Activated CD8-positive, alpha-beta T cell treated with anti-CD3 and anti-CD28 coated beads, Interleukin-2, amount 10 ng/mL, durations not matched to agents 7 days and 5 days (primary cell): ENCODE measurements at regions not wholly inside any gene's neighbourhood (a gene's known extent, or its start where the extent isn't known, plus 50 kb on each side); places are given as distances from the start of the nearest gene placed in this dataset.
A peak's percentile ranks its signal among the peaks of the same experiment; 100 is the strongest.
"Not testable (repeated sequence)": the region's sequence is repeated elsewhere in the genome, so short reads cannot be mapped to it uniquely, and the experiment has no call there.

ENCODE experiments used
- ATAC-seq: fragments of 150-1000 bp; cut with Tn5 transposase; one replicate; pipeline ENCODE4 v1.10.0; 2021; ENCODE audit warnings: moderate library complexity
- CTCF ChIA-PET: fragments of 350-600 bp; sonication (Branson Sonifier 250); formaldehyde crosslinking; loops from one replicate; lab custom pipeline; 2021; ENCODE audit warnings: antibody characterized with exemption; lab: Charles Lee
- POLR2A ChIA-PET: fragments of 350-600 bp; sonication (Branson Sonifier 250); formaldehyde crosslinking; loops from one replicate; lab custom pipeline; 2021; ENCODE audit warnings: antibody characterized with exemption; lab: Charles Lee
- DNase-seq: peaks from one replicate; pipeline ENCODE4 v3.0.0-alpha.2; 2020
- H3K27ac Mint-ChIP-seq: one replicate; pipeline ENCODE4 v1.8.0; 2021; ENCODE audit warnings: mild to moderate bottlenecking, mixed read lengths
- H3K27me3 Mint-ChIP-seq: one replicate; pipeline ENCODE4 v1.8.0; 2021; ENCODE audit warnings: low read depth, mixed read lengths
- H3K36me3 Mint-ChIP-seq: one replicate; pipeline ENCODE4 v1.8.0; 2021; ENCODE audit warnings: low read depth, mixed read lengths
- H3K4me1 Mint-ChIP-seq: one replicate; pipeline ENCODE4 v1.8.0; 2021; ENCODE audit warnings: low read depth, mixed read lengths
- H3K4me3 Mint-ChIP-seq: one replicate; pipeline ENCODE4 v1.8.0; 2021; ENCODE audit warnings: mild to moderate bottlenecking, mixed read lengths
- H3K9me3 Mint-ChIP-seq: one replicate; pipeline ENCODE4 v1.8.0; 2022; ENCODE audit warnings: mixed read lengths; ENCODE audit not compliant: insufficient read depth

GRCh38 chr10:90096196-90096595 lies 394.8 kb downstream of the KIF20B start:
- no peak overlapping the region for H3K27ac Mint-ChIP-seq
- H3K4me3 Mint-ChIP-seq, result no peak overlapping the region
- ATAC-seq (no peak), DNase-seq (no peak)
- H3K27me3 Mint-ChIP-seq, result peaks cover 2% of the 10 kb centered on the region
- no peaks in the 10 kb centered on the region for H3K9me3 Mint-ChIP-seq
- POLR2A ChIA-PET, result no interaction called here
- no peaks in the 10 kb centered on the region for H3K4me1 Mint-ChIP-seq
- CTCF ChIA-PET, result no interaction called here
- H3K36me3 Mint-ChIP-seq, result no peaks in the 10 kb centered on the region

- H3K27ac Mint-ChIP-seq, ATAC-seq, H3K4me1 Mint-ChIP-seq, H3K4me3 Mint-ChIP-seq, DNase-seq, H3K27me3 Mint-ChIP-seq, POLR2A ChIA-PET, H3K9me3 Mint-ChIP-seq, CTCF ChIA-PET, H3K36me3 Mint-ChIP-seq: not testable (repeated sequence)
Observed at GRCh38 chr10:90107581-90107980, 406.2 kb downstream of the KIF20B start.

GRCh38 chr10:90111671-90112070 lies 410.3 kb downstream of the KIF20B start:
- Mint-ChIP-seq H3K27me3 (no peaks in the 10 kb centered on the region), H3K4me1 (no peaks in the 10 kb centered on the region), H3K4me3 (no peak overlapping the region), H3K9me3 (no peaks in the 10 kb centered on the region), H3K36me3 (no peaks in the 10 kb centered on the region), H3K27ac (no peak overlapping the region)
- DNase-seq, result no peak
- POLR2A ChIA-PET, result no interaction called here
- no peak for ATAC-seq
- CTCF ChIA-PET, result no interaction called here

- no peak for DNase-seq
- Mint-ChIP-seq H3K27me3 (no peaks in the 10 kb centered on the region), H3K9me3 (no peaks in the 10 kb centered on the region), H3K4me1 (no peaks in the 10 kb centered on the region), H3K4me3 (no peak overlapping the region), H3K27ac (no peak overlapping the region), H3K36me3 (no peaks in the 10 kb centered on the region)
- ChIA-PET POLR2A (no interaction called here), CTCF (no interaction called here)
- ATAC-seq, result no peak
Observed at GRCh38 chr10:90112681-90113080, 411.3 kb downstream of the KIF20B start.

GRCh38 chr10:90118567-90118966 lies 417.2 kb downstream of the KIF20B start:
- DNase-seq, H3K4me3 Mint-ChIP-seq, H3K27ac Mint-ChIP-seq, ATAC-seq, POLR2A ChIA-PET, H3K4me1 Mint-ChIP-seq, CTCF ChIA-PET, H3K36me3 Mint-ChIP-seq, H3K27me3 Mint-ChIP-seq, H3K9me3 Mint-ChIP-seq: not testable (repeated sequence)

- H3K4me1 Mint-ChIP-seq, H3K27me3 Mint-ChIP-seq, ATAC-seq, DNase-seq, H3K36me3 Mint-ChIP-seq, POLR2A ChIA-PET, H3K27ac Mint-ChIP-seq, H3K9me3 Mint-ChIP-seq, H3K4me3 Mint-ChIP-seq: not testable (repeated sequence)
- CTCF ChIA-PET, result interaction anchor here (0.7 kb wide), 1 partner anchor 472 kb away, joined by 3 read pairs; no protein-coding TSS in a partner anchor
Observed at GRCh38 chr10:90119631-90120280, 418.4 kb downstream of the KIF20B start.

GRCh38 chr10:90125456-90126255 lies 424.3 kb downstream of the KIF20B start:
- ChIA-PET POLR2A (no interaction called here), CTCF (no interaction called here)
- ATAC-seq, result no peak
- Mint-ChIP-seq H3K4me1 (no peaks in the 10 kb centered on the region), H3K27ac (no peak overlapping the region), H3K36me3 (no peaks in the 10 kb centered on the region), H3K4me3 (no peak overlapping the region), H3K27me3 (no peaks in the 10 kb centered on the region), H3K9me3 (no peaks in the 10 kb centered on the region)
- no peak for DNase-seq

- ATAC-seq, result no peak
Observed at GRCh38 chr10:90126256-90126595, 424.8 kb downstream of the KIF20B start.

GRCh38 chr10:90130321-90131086 lies 429.1 kb downstream of the KIF20B start:
- Mint-ChIP-seq H3K4me1 (no peaks in the 10 kb centered on the region), H3K9me3 (peaks cover 7% of the 10 kb centered on the region), H3K27me3 (no peaks in the 10 kb centered on the region), H3K4me3 (no peak overlapping the region), H3K36me3 (no peaks in the 10 kb centered on the region), H3K27ac (no peak overlapping the region)
- no peak for DNase-seq
- CTCF ChIA-PET, result no interaction called here
- ATAC-seq, result no peak
- POLR2A ChIA-PET, result no interaction called here

More at GRCh38 chr10:90126256-90126595, 424.8 kb downstream of the KIF20B start:
- no peak overlapping the region for H3K27ac Mint-ChIP-seq
- no peak for DNase-seq
- H3K4me1 Mint-ChIP-seq, result no peaks in the 10 kb centered on the region
- no peaks in the 10 kb centered on the region for H3K9me3 Mint-ChIP-seq
- POLR2A ChIA-PET, result no interaction called here
- H3K36me3 Mint-ChIP-seq, result no peaks in the 10 kb centered on the region
- no peaks in the 10 kb centered on the region for H3K27me3 Mint-ChIP-seq
- CTCF ChIA-PET, result no interaction called here
- no peak overlapping the region for H3K4me3 Mint-ChIP-seq

- ChIA-PET CTCF (no interaction called here), POLR2A (no interaction called here)
- ATAC-seq (no peak), DNase-seq (no peak)
- H3K27me3 Mint-ChIP-seq, result no peaks in the 10 kb centered on the region
- H3K36me3 Mint-ChIP-seq, result no peaks in the 10 kb centered on the region
- H3K4me1 Mint-ChIP-seq, result no peaks in the 10 kb centered on the region
- H3K4me3 Mint-ChIP-seq, result no peak overlapping the region
- peaks cover 24% of the 10 kb centered on the region for H3K9me3 Mint-ChIP-seq
- H3K27ac Mint-ChIP-seq, result no peak overlapping the region
Observed at GRCh38 chr10:90133606-90134005, 432.2 kb downstream of the KIF20B start.

GRCh38 chr10:90136731-90137316 lies 435.4 kb downstream of the KIF20B start:
- POLR2A ChIA-PET, result no interaction called here
- CTCF ChIA-PET, result no interaction called here
- ATAC-seq (no peak), DNase-seq (peak; percentile 24)
- Mint-ChIP-seq H3K27me3 (no peaks in the 10 kb centered on the region), H3K4me3 (no peak overlapping the region), H3K36me3 (no peaks in the 10 kb centered on the region), H3K4me1 (no peaks in the 10 kb centered on the region), H3K27ac (no peak overlapping the region), H3K9me3 (peaks cover 24% of the 10 kb centered on the region)

- peaks cover 24% of the 10 kb centered on the region for H3K9me3 Mint-ChIP-seq
- H3K27me3 Mint-ChIP-seq, result no peaks in the 10 kb centered on the region
- ChIA-PET CTCF (no interaction called here), POLR2A (no interaction called here)
- no peak for DNase-seq
- no peak overlapping the region for H3K4me3 Mint-ChIP-seq
- H3K36me3 Mint-ChIP-seq, result no peaks in the 10 kb centered on the region
- H3K4me1 Mint-ChIP-seq, result no peaks in the 10 kb centered on the region
- no peak for ATAC-seq
- H3K27ac Mint-ChIP-seq, result no peak overlapping the region
Observed at GRCh38 chr10:90138844-90139243, 437.5 kb downstream of the KIF20B start.
